OCI-LY7 (cell line): ENCODE measurements at regions not wholly inside any gene's neighbourhood (a gene's known extent, or its start where the extent isn't known, plus 50 kb on each side); places are given as distances from the start of the nearest gene placed in this dataset.

ENCODE experiments used
- BruUV-seq: library from RNA; stranded (reverse); fragments of 400-500 nt; replicated peaks from 2 replicates; lab custom pipeline; 2021; lab: Mats Ljungman, UMichigan
- CTCF ChIA-PET: fragments of 300-600 bp; sonication (Branson Sonifier 250); formaldehyde crosslinking; loops from one replicate; lab custom pipeline; 2022; ENCODE audit warnings: antibody characterized with exemption; ENCODE audit not compliant: unreplicated experiment; lab: Charles Lee
- POLR2A ChIA-PET: fragments of 300-600 bp; sonication (Branson Sonifier 250); formaldehyde crosslinking; loops from one replicate; lab custom pipeline; 2022; ENCODE audit warnings: antibody characterized with exemption; lab: Charles Lee
- DNase-seq: peaks from one replicate; pipeline ENCODE4 v3.0.0-alpha.2; 2015; ENCODE audit warnings: low spot score
- H2AFZ ChIP-seq: fragments of 200-600 bp; sonication (generic), shearing (Covaris generic); 2 replicates; pipeline ENCODE4 v1.6.1; 2014; ENCODE audit warnings: mild to moderate bottlenecking, antibody characterized with exemption, low read length, moderate library complexity
- H3K27ac ChIP-seq: fragments of 200-600 bp; sonication (generic); 2 replicates; pipeline ENCODE4 v1.5.1; 2014; ENCODE audit warnings: mixed run types, low read depth, mild to moderate bottlenecking, moderate library complexity, low read length, inconsistent platforms; ENCODE audit not compliant: poor library complexity, severe bottlenecking
- H3K36me3 ChIP-seq: fragments of 200-600 bp; sonication (generic); 2 replicates; pipeline ENCODE4 v1.6.1; 2014; ENCODE audit warnings: mild to moderate bottlenecking, antibody characterized with exemption, low read length, moderate library complexity, mixed read lengths; ENCODE audit not compliant: insufficient read depth
- H3K4me1 ChIP-seq: fragments of 200-600 bp; sonication (generic); 2 replicates; pipeline ENCODE4 v1.5.1; 2014; ENCODE audit warnings: mild to moderate bottlenecking, low read length; ENCODE audit not compliant: insufficient read depth, poor library complexity, severe bottlenecking
- H3K4me2 ChIP-seq: fragments of 200-600 bp; sonication (generic); 2 replicates; pipeline ENCODE4 v1.6.1; 2014; ENCODE audit warnings: mild to moderate bottlenecking, low read length
- H3K4me3 ChIP-seq: fragments of 200-600 bp; sonication (generic); 2 replicates; pipeline ENCODE4 v1.5.1; 2014; ENCODE audit warnings: mild to moderate bottlenecking, low read depth, low read length; ENCODE audit not compliant: poor library complexity, severe bottlenecking
- H3K79me2 ChIP-seq: fragments of 200-600 bp; sonication (generic); 2 replicates; pipeline ENCODE4 v1.6.1; 2016; ENCODE audit warnings: low read depth, mild to moderate bottlenecking, low read length, moderate library complexity, mixed read lengths; ENCODE audit not compliant: insufficient read depth
- H3K9me2 ChIP-seq: fragments of 200-600 bp; sonication (generic); 2 replicates; pipeline ENCODE4 v1.6.1; 2016; ENCODE audit warnings: mild to moderate bottlenecking, low read length, mixed read lengths; ENCODE audit not compliant: insufficient read depth
- H3K9me3 ChIP-seq: fragments of 200-600 bp; sonication (generic); 2 replicates; pipeline ENCODE4 v1.6.1; 2014; ENCODE audit warnings: mild to moderate bottlenecking, mixed run types, low read length, mixed read lengths
- H4K20me1 ChIP-seq: fragments of 200-600 bp; sonication (generic); 2 replicates; pipeline ENCODE4 v1.6.1; 2014; ENCODE audit warnings: mild to moderate bottlenecking, antibody characterized with exemption, low read length, moderate library complexity, mixed read lengths; ENCODE audit not compliant: insufficient read depth
- CTCF ChIP-seq: fragments of 200-600 bp; sonication (generic); conservative IDR thresholded peaks from 2 replicates; pipeline ENCODE4 v1.5.1; 2014; ENCODE audit warnings: mild to moderate bottlenecking, antibody characterized with exemption, low read length, moderate library complexity, mixed read lengths
- EZH2phosphoT487 ChIP-seq: fragments of 200-600 bp; sonication (generic); IDR thresholded peaks from 2 replicates; pipeline ENCODE4 v1.6.1; 2018; ENCODE audit warnings: low read depth, borderline replicate concordance, mild to moderate bottlenecking, mixed run types, antibody characterized with exemption, low read length, moderate library complexity, mixed read lengths
- intact Hi-C: fragments of 100-400 bp; cut with micrococcal nuclease; formaldehyde crosslinking; loops from one replicate; pipeline ENCODE4 v1.10.0; 2022; ENCODE audit not compliant: unreplicated experiment

- H3K4me1 ChIP-seq, result no peaks in the 10 kb centered on the region
- no peaks in the 10 kb centered on the region for H3K79me2 ChIP-seq
- no peaks in the 10 kb centered on the region for H4K20me1 ChIP-seq
- H3K4me2 ChIP-seq, result no peak overlapping the region
- ChIA-PET POLR2A (interaction anchor here (0.7 to 1.4 kb wide), 2 partner anchors 37 to 41 kb away, joined by 3 to 4 read pairs; no protein-coding TSS in a partner anchor), CTCF (no interaction called here)
- no peak overlapping the region for H3K27ac ChIP-seq
- H3K36me3 ChIP-seq, result no peaks in the 10 kb centered on the region
- TF ChIP-seq EZH2phosphoT487 (no peak), CTCF (no peak)
- no TSS peak for BruUV-seq
- H3K9me2 ChIP-seq, result no peaks in the 10 kb centered on the region
- no peaks in the 10 kb centered on the region for H3K9me3 ChIP-seq
- H3K4me3 ChIP-seq, result no peak overlapping the region
- DNase-seq, result no peak
- H2AFZ ChIP-seq, result no peak overlapping the region
- intact Hi-C loops, result no loop called here
Observed at GRCh38 chr9:29068461-29068860, 1495.2 kb upstream of the C9orf72 start.

- no peaks in the 10 kb centered on the region for H3K79me2 ChIP-seq
- no peak overlapping the region for H2AFZ ChIP-seq
- no peak for DNase-seq
- no peak overlapping the region for H3K4me2 ChIP-seq
- ChIA-PET CTCF (no interaction called here), POLR2A (interaction anchor here (1.4 kb wide), 1 partner anchor 38 kb away, joined by 4 read pairs; no protein-coding TSS in a partner anchor)
- no peaks in the 10 kb centered on the region for H4K20me1 ChIP-seq
- intact Hi-C loops, result no loop called here
- no peak overlapping the region for H3K27ac ChIP-seq
- no peaks in the 10 kb centered on the region for H3K4me1 ChIP-seq
- no peak for TF ChIP-seq CTCF
- no peaks in the 10 kb centered on the region for H3K36me3 ChIP-seq
- no peaks in the 10 kb centered on the region for H3K9me3 ChIP-seq
- no peaks in the 10 kb centered on the region for H3K9me2 ChIP-seq
- no peak overlapping the region for H3K4me3 ChIP-seq
- BruUV-seq, result no TSS peak
Observed at GRCh38 chr9:29069376-29069775, 1496.1 kb upstream of the C9orf72 start.

- Histone ChIP-seq H3K4me3 (no peak overlapping the region), H3K36me3 (no peaks in the 10 kb centered on the region), H3K4me1 (no peaks in the 10 kb centered on the region), H3K4me2 (no peak overlapping the region), H2AFZ (no peak overlapping the region), H3K79me2 (no peaks in the 10 kb centered on the region), H3K27ac (no peak overlapping the region), H3K9me3 (no peaks in the 10 kb centered on the region), H4K20me1 (no peaks in the 10 kb centered on the region), H3K9me2 (no peaks in the 10 kb centered on the region)
- DNase-seq, result no peak
- ChIA-PET POLR2A (no interaction called here), CTCF (no interaction called here)
- BruUV-seq, result no TSS peak
- TF ChIP-seq CTCF, result no peak
- no peak for TF ChIP-seq EZH2phosphoT487
- intact Hi-C loops, result no loop called here
Observed at GRCh38 chr9:29078063-29078666, 1504.9 kb upstream of the C9orf72 start.
